ENCODE measurements at regions not wholly inside any gene's neighbourhood (a gene's known extent, or its start where the extent isn't known, plus 50 kb on each side); places are given as distances from the start of the nearest gene placed in this dataset.

GRCh38 chr5:100668511-100668910 is 133.3 kb downstream of the FAM174A start:
- TF ChIP-seq POLR2AphosphoS5 (IDR thresholded peaks at IDR 0.05; ENCODE audit: borderline replicate concordance, low read depth, low read length): no peak
- TF ChIP-seq EZH2 (IDR thresholded peaks at IDR 0.05): no peak
- no peak for TF ChIP-seq FOXP2 (optimal IDR thresholded peaks at IDR 0.05; ENCODE audit: control extremely low read depth, extremely low read length, insufficient read depth)

All from SK-N-MC (cell line).